HEK293 (cell line): ENCODE measurements at regions not wholly inside any gene's neighbourhood (a gene's known extent, or its start where the extent isn't known, plus 50 kb on each side); places are given as distances from the start of the nearest gene placed in this dataset.

Source experiments
- CTCF ChIA-PET: fragments of 350-600 bp; formaldehyde crosslinking; extraction: SDS; loops from one replicate; lab custom pipeline; 2021; ENCODE audit warnings: antibody characterized with exemption; lab: Yijun Ruan, JAX
- POLR2A ChIA-PET: fragments of 300-600 bp; formaldehyde crosslinking; extraction: SDS; loops from one replicate; lab custom pipeline; 2020; ENCODE audit warnings: antibody characterized with exemption, inconsistent platforms; lab: Yijun Ruan, JAX
- H3K27ac ChIP-seq: fragments of 200-500 bp; sonication (Bioruptor generic); 2 replicates; pipeline ENCODE4 v1.5.1; 2014; ENCODE audit warnings: low read depth, low read length, control low read depth, inconsistent platforms; ENCODE audit errors: extremely low read depth
- H3K36me3 ChIP-seq, 2 experiments: fragments of 200-500 bp in 1 of 2; sonication (Bioruptor generic) in 1 of 2; 1 replicate in 1 of 2; 2 replicates in 1 of 2; pipeline ENCODE4 v1.5.1; 2014 to 2017; ENCODE audit warnings: inconsistent platforms in 2 of 2, low read length in 2 of 2; ENCODE audit not compliant: control insufficient read depth in 2 of 2, insufficient read depth in 1 of 2
- H3K4me1 ChIP-seq: fragments of 200-500 bp; sonication (Bioruptor generic); 2 replicates; pipeline ENCODE4 v1.5.1; 2014; ENCODE audit warnings: mild to moderate bottlenecking, low read length, inconsistent platforms; ENCODE audit not compliant: control insufficient read depth, insufficient read depth
- H3K4me3 ChIP-seq: 2 replicates; pipeline ENCODE4 v1.5.1; 2011; ENCODE audit warnings: low read depth, mild to moderate bottlenecking, control low read depth, low read length, moderate library complexity
- H3K9me3 ChIP-seq: fragments of 200-500 bp; sonication (Bioruptor generic); 2 replicates; pipeline ENCODE4 v1.5.1; 2014; ENCODE audit warnings: low read depth, low read length, inconsistent platforms; ENCODE audit not compliant: control insufficient read depth, insufficient read depth
- MYNN ChIP-seq: fragments of 450-650 bp; formaldehyde crosslinking; IDR thresholded peaks from 2 replicates; pipeline ENCODE4 v1.5.1; 2016; ENCODE audit warnings: missing biosample characterization, missing genetic modification characterization, borderline replicate concordance
- OSR2 ChIP-seq: fragments of 450-650 bp; formaldehyde crosslinking; IDR thresholded peaks from 2 replicates; pipeline ENCODE4 v1.5.1; 2016; ENCODE audit warnings: missing biosample characterization, missing genetic modification characterization
- PRDM1 ChIP-seq: fragments of 450-650 bp; formaldehyde crosslinking; IDR thresholded peaks from 2 replicates; pipeline ENCODE4; 2016; ENCODE audit warnings: missing biosample characterization, missing genetic modification characterization
- WT1 ChIP-seq: fragments of 450-650 bp; formaldehyde crosslinking; IDR thresholded peaks from 2 replicates; pipeline ENCODE4 v1.5.1; 2016; ENCODE audit warnings: missing biosample characterization, missing genetic modification characterization
- ZBTB7A ChIP-seq: fragments of 450-650 bp; formaldehyde crosslinking; IDR thresholded peaks from 2 replicates; pipeline ENCODE4 v1.5.1; 2016; ENCODE audit warnings: low read depth, missing biosample characterization, missing genetic modification characterization
- ZFP37 ChIP-seq: fragments of 450-650 bp; formaldehyde crosslinking; IDR thresholded peaks from 2 replicates; pipeline ENCODE4 v1.5.1; 2016; ENCODE audit warnings: missing biosample characterization, missing genetic modification characterization
- ZNF138 ChIP-seq: fragments of 450-650 bp; formaldehyde crosslinking; IDR thresholded peaks from 2 replicates; pipeline ENCODE4 v1.5.1; 2016; ENCODE audit warnings: missing biosample characterization, missing genetic modification characterization, borderline replicate concordance
- ZNF16 ChIP-seq: fragments of 450-650 bp; formaldehyde crosslinking; IDR thresholded peaks from 2 replicates; pipeline ENCODE4 v1.5.1; 2016; ENCODE audit warnings: low read depth, missing biosample characterization, missing genetic modification characterization
- ZNF184 ChIP-seq: fragments of 450-650 bp; IDR thresholded peaks from 2 replicates; pipeline ENCODE4 v1.5.1; 2018; ENCODE audit warnings: missing biosample characterization, mild to moderate bottlenecking, missing genetic modification characterization
- ZNF292 ChIP-seq: fragments of 450-650 bp; formaldehyde crosslinking; IDR thresholded peaks from 2 replicates; pipeline ENCODE4 v1.5.1; 2016; ENCODE audit warnings: low read depth, missing biosample characterization, missing genetic modification characterization, borderline replicate concordance
- ZNF48 ChIP-seq: fragments of 450-650 bp; formaldehyde crosslinking; IDR thresholded peaks from 2 replicates; pipeline ENCODE4 v1.5.1; 2016; ENCODE audit warnings: missing biosample characterization, missing genetic modification characterization
- ZNF561 ChIP-seq: fragments of 450-650 bp; IDR thresholded peaks from 2 replicates; pipeline ENCODE4 v1.5.1; 2018; ENCODE audit warnings: missing biosample characterization, missing genetic modification characterization, borderline replicate concordance
- ZNF701 ChIP-seq: fragments of 450-650 bp; formaldehyde crosslinking; IDR thresholded peaks from 2 replicates; pipeline ENCODE4 v1.5.1; 2016; ENCODE audit warnings: missing biosample characterization, missing genetic modification characterization
- ZNF76 ChIP-seq: fragments of 450-650 bp; formaldehyde crosslinking; IDR thresholded peaks from 2 replicates; pipeline ENCODE4; 2016; ENCODE audit warnings: low read depth, missing biosample characterization, missing genetic modification characterization, borderline replicate concordance
- ZNF791 ChIP-seq: fragments of 450-650 bp; formaldehyde crosslinking; IDR thresholded peaks from 2 replicates; pipeline ENCODE4 v1.5.1; 2016; ENCODE audit warnings: missing biosample characterization, missing genetic modification characterization
- TF ChIP-seq, protein P1 (sequence below): sonication (generic); formaldehyde crosslinking; IDR thresholded peaks from 2 replicates; pipeline ENCODE4 v1.8.1; 2022; ENCODE audit warnings: mild to moderate bottlenecking, moderate library complexity, missing genetic modification reagents
- TF ChIP-seq, protein P2 (sequence below): fragments of 450-650 bp; formaldehyde crosslinking; IDR thresholded peaks from 2 replicates; pipeline ENCODE4 v1.5.1; 2016; ENCODE audit warnings: missing biosample characterization, missing genetic modification characterization
- TF ChIP-seq, protein P3 (sequence below): fragments of 450-650 bp; formaldehyde crosslinking; IDR thresholded peaks from 2 replicates; pipeline ENCODE4 v1.5.1; 2017; ENCODE audit warnings: missing biosample characterization, missing genetic modification characterization
- TF ChIP-seq, protein P4 (sequence below): IDR thresholded peaks from 2 replicates; pipeline ENCODE4 v1.6.1; 2011; ENCODE audit warnings: mild to moderate bottlenecking, low read depth, low read length, borderline replicate concordance
- TF ChIP-seq, protein P5 (sequence below): fragments of 450-650 bp; formaldehyde crosslinking; IDR thresholded peaks from 2 replicates; pipeline ENCODE4 v1.5.1; 2017; ENCODE audit warnings: missing biosample characterization, missing genetic modification characterization
- TF ChIP-seq, protein P6 (sequence below): fragments of 450-650 bp; formaldehyde crosslinking; IDR thresholded peaks from 2 replicates; pipeline ENCODE4; 2016; ENCODE audit warnings: missing biosample characterization, missing genetic modification characterization

DNA sequence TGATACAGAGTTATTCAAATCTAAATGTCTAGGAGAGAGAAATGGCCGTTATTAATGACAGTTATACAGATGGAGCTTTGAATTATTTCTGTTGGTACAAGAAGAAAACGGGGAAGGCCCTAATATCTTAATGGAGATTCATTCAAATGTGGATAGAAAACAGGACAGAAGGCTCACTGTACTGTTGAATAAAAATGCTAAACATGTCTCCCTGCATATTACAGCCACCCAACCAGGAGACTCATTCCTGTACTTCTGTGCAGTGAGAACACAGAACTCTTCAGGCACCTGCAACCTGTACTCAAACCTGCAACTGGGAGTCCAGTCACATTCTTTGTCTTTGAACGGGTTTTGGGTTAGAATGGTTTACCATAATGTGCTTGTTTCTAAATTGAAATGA lies 403.2 kb downstream of the DAD1 start (continued):
- TF ChIP-seq, protein P1, sequence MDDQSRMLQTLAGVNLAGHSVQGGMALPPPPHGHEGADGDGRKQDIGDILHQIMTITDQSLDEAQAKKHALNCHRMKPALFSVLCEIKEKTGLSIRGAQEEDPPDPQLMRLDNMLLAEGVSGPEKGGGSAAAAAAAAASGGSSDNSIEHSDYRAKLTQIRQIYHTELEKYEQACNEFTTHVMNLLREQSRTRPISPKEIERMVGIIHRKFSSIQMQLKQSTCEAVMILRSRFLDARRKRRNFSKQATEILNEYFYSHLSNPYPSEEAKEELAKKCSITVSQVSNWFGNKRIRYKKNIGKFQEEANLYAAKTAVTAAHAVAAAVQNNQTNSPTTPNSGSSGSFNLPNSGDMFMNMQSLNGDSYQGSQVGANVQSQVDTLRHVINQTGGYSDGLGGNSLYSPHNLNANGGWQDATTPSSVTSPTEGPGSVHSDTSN (CRISPR knock-in tag) = no peak

DNA sequence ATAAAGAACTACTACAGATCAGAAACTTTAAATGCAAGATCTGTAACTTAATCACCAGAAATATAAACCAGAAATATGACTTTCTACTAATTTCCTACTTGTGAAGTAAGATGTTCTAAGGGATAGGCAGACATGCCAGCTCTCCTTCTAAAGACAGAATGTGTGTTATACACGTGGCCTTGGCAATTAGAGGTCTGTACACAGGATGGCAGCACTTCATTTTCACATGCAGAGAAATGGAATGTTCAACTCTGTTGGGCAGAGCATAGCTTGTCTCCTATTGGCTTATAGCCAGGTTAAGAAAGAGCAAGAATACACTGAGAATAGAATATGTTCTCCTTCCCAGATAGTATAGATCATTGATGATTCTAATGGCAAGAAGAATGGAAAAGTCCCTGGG lies 403.8 kb downstream of the DAD1 start:
- POLR2A ChIA-PET = no interaction called here
- no peaks in the 10 kb centered on the region for H3K4me1 ChIP-seq
- TF ChIP-seq ZNF561 (tag by site-specific recombination) (no peak), PRDM1 (tag by site-specific recombination) (no peak), ZNF76 (tag by site-specific recombination) (no peak), ZBTB7A (no peak), ZNF184 (tag by site-specific recombination) (no peak), ZFP37 (tag by site-specific recombination) (no peak), ZNF292 (tag by site-specific recombination) (no peak), ZNF138 (no peak), ZNF16 (tag by site-specific recombination) (no peak), ZNF701 (tag by site-specific recombination) (no peak), ZNF48 (no peak), MYNN (tag by site-specific recombination) (no peak), ZNF791 (no peak), WT1 (no peak), OSR2 (no peak)
- TF ChIP-seq, protein P2, sequence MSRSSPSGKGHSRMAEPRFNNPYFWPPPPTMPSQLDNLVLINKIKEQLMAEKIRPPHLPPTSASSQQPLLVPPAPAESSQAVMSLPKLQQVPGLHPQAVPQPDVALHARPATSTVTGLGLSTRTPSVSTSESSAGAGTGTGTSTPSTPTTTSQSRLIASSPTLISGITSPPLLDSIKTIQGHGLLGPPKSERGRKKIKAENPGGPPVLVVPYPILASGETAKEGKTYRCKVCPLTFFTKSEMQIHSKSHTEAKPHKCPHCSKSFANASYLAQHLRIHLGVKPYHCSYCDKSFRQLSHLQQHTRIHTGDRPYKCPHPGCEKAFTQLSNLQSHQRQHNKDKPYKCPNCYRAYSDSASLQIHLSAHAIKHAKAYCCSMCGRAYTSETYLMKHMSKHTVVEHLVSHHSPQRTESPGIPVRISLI (tag by site-specific recombination) = no peak
- TF ChIP-seq, protein P3, sequence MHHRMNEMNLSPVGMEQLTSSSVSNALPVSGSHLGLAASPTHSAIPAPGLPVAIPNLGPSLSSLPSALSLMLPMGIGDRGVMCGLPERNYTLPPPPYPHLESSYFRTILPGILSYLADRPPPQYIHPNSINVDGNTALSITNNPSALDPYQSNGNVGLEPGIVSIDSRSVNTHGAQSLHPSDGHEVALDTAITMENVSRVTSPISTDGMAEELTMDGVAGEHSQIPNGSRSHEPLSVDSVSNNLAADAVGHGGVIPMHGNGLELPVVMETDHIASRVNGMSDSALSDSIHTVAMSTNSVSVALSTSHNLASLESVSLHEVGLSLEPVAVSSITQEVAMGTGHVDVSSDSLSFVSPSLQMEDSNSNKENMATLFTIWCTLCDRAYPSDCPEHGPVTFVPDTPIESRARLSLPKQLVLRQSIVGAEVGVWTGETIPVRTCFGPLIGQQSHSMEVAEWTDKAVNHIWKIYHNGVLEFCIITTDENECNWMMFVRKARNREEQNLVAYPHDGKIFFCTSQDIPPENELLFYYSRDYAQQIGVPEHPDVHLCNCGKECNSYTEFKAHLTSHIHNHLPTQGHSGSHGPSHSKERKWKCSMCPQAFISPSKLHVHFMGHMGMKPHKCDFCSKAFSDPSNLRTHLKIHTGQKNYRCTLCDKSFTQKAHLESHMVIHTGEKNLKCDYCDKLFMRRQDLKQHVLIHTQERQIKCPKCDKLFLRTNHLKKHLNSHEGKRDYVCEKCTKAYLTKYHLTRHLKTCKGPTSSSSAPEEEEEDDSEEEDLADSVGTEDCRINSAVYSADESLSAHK (tag by site-specific recombination) = no peak
- TF ChIP-seq, protein P4, sequence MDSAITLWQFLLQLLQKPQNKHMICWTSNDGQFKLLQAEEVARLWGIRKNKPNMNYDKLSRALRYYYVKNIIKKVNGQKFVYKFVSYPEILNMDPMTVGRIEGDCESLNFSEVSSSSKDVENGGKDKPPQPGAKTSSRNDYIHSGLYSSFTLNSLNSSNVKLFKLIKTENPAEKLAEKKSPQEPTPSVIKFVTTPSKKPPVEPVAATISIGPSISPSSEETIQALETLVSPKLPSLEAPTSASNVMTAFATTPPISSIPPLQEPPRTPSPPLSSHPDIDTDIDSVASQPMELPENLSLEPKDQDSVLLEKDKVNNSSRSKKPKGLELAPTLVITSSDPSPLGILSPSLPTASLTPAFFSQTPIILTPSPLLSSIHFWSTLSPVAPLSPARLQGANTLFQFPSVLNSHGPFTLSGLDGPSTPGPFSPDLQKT = no peak
- TF ChIP-seq, protein P5, sequence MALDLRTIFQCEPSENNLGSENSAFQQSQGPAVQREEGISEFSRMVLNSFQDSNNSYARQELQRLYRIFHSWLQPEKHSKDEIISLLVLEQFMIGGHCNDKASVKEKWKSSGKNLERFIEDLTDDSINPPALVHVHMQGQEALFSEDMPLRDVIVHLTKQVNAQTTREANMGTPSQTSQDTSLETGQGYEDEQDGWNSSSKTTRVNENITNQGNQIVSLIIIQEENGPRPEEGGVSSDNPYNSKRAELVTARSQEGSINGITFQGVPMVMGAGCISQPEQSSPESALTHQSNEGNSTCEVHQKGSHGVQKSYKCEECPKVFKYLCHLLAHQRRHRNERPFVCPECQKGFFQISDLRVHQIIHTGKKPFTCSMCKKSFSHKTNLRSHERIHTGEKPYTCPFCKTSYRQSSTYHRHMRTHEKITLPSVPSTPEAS (tag by site-specific recombination) = no peak
- TF ChIP-seq, protein P6, sequence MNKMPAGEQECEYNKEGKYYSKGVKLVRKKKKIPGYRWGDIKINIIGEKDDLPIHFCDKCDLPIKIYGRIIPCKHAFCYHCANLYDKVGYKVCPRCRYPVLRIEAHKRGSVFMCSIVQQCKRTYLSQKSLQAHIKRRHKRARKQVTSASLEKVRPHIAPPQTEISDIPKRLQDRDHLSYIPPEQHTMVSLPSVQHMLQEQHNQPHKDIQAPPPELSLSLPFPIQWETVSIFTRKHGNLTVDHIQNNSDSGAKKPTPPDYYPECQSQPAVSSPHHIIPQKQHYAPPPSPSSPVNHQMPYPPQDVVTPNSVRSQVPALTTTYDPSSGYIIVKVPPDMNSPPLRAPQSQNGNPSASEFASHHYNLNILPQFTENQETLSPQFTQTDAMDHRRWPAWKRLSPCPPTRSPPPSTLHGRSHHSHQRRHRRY = no peak
- no peaks in the 10 kb centered on the region for H3K36me3 ChIP-seq
- no peak overlapping the region for H3K4me3 ChIP-seq
- CTCF ChIA-PET = interaction anchor here (0.6 to 1.8 kb wide), 8 partner anchors 12 to 205 kb away, joined by 3 to 6 read pairs (median 4); no protein-coding TSS in a partner anchor
- no peaks in the 10 kb centered on the region for H3K9me3 ChIP-seq
- no peak overlapping the region for H3K27ac ChIP-seq
